ENCODE measurements at regions not wholly inside any gene's neighbourhood (a gene's known extent, or its start where the extent isn't known, plus 50 kb on each side); places are given as distances from the start of the nearest gene placed in this dataset.
"Not testable (repeated sequence)": the region's sequence is repeated elsewhere in the genome, so short reads cannot be mapped to it uniquely, and the experiment has no call there.

DNA sequence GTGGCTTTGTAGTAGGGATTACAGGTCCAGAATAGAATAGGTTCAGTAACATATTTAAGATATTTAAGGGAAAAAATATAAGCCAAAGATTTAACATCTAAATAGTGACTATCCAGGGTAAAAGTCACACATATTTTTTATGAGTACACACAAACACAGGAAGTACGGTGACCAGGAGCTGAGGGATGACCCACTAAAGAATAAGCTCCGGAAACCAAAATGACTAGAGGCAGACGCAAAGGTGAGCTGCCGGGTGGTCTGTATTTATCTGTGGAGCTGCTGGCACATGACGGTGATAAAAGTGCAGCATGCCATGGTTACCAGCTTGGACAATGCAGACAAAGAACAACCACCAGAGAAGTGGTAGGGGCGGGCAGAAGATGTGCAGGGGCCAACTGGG lies 73.9 kb upstream of the FBXO28 start:
- TF ChIP-seq, protein P1, sequence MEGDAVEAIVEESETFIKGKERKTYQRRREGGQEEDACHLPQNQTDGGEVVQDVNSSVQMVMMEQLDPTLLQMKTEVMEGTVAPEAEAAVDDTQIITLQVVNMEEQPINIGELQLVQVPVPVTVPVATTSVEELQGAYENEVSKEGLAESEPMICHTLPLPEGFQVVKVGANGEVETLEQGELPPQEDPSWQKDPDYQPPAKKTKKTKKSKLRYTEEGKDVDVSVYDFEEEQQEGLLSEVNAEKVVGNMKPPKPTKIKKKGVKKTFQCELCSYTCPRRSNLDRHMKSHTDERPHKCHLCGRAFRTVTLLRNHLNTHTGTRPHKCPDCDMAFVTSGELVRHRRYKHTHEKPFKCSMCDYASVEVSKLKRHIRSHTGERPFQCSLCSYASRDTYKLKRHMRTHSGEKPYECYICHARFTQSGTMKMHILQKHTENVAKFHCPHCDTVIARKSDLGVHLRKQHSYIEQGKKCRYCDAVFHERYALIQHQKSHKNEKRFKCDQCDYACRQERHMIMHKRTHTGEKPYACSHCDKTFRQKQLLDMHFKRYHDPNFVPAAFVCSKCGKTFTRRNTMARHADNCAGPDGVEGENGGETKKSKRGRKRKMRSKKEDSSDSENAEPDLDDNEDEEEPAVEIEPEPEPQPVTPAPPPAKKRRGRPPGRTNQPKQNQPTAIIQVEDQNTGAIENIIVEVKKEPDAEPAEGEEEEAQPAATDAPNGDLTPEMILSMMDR (conservative IDR thresholded peaks at IDR 0.05): not testable (repeated sequence)
- TF ChIP-seq ZFX (IDR thresholded peaks at IDR 0.05): not testable (repeated sequence)

All from C4-2B (cell line).